RCC 7860 (cell line): ENCODE measurements at regions not wholly inside any gene's neighbourhood (a gene's known extent, or its start where the extent isn't known, plus 50 kb on each side); places are given as distances from the start of the nearest gene placed in this dataset.
"Not testable (repeated sequence)": the region's sequence is repeated elsewhere in the genome, so short reads cannot be mapped to it uniquely, and the experiment has no call there.

Experiments used
- DNase-seq: peaks from one replicate; pipeline ENCODE4 v3.0.0-alpha.2; 2015; ENCODE audit warnings: low spot score
- FAIRE-seq: peaks from 2 replicates; lab custom pipeline; 2012; peaks lifted over from hg19 to GRCh38; lab: Jason Lieb, UNC

GRCh38 chr12:73452672-73453469 is 1084.8 kb upstream of the ATXN7L3B start:
- FAIRE-seq: no peak
- DNase-seq: no peak

- FAIRE-seq (no peak), DNase-seq (no peak)
These were observed 1077.4 kb upstream of the ATXN7L3B start for GRCh38 chr12:73460212-73460611.

DNA sequence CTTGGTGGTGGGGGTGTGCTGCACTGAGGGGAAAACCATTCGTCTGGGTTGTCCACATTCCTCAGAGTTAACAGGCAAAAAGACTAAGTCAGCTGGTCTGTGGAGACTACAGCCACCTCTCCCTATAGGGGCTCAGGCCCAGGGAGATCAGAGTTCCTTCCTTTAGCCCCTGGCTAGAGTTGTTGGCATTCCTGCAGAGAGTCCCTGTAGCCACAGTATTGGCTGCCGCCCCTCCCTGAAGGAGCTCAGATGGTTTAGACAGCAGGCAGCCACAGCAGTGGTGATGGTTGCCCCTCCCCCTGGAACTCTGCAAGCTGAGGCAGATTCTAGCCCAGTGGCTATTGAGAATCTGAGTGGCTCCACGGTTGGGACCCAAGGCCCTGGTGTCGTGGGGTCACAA is 1072.5 kb upstream of the ATXN7L3B start:
- DNase-seq (no peak), FAIRE-seq (no peak)

DNA sequence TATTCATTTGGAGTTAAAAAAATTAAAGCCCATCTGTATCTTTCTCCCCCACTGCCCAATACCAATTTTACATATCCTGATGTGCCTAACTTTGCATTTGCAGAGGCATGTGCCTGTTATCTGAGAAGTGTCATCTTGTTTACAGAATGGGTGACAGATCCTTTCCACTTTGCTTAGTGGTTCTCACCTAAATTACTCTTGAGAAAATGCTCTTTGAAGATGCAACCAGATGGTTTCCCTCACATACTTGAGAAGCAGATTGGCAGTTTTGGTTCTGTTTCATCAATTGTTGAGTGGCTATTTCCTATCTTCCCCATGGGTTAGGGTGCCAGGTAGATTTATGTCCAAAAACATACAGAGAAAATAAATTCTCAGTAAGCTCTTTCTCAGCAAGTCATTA is 1051.4 kb upstream of the ATXN7L3B start:
- DNase-seq: no peak
- no peak for FAIRE-seq

DNA sequence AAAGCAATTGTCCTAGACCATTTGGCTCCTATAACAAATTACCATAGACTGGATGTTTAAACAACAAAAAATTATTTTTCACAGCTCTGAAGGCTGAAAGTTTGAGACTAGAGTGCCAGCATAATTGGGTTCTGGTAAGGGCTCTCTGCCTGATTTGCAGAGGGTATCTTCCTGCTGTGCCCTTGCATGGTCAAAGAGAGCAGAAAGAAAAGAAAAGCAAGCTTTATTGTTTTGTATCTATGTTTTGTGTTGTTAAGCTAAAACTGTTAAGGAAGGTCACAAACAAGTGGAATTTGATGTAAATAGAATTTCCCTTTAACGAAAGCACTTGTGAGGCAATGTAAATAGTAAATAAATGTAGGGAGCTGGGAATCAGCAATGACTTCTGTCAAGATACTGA is 1031.0 kb upstream of the ATXN7L3B start:
- FAIRE-seq: no peak
- DNase-seq: no peak

DNA sequence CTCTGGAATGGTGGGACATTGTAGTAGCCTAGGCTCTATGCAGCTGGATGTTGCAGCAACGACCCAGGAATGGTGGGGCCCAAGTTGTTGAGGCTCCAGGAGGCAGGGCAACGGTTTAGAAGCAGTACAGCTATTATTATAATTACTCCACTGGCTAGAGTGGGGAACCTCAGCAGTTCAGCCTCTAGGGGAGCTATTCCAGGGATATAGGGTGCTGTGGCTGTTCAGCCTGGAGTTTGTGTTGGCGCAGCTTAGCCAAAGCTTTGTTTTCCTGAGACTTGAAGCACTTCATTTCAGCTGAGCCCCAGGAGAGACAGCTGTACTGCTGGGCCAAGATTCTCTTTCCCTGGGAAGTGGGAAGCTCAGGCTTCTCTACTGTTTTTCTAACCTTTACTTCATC is 1023.0 kb upstream of the ATXN7L3B start:
- DNase-seq: no peak
- FAIRE-seq: no peak

GRCh38 chr12:73517859-73518258 is 1019.8 kb upstream of the ATXN7L3B start:
- no peak for DNase-seq
- FAIRE-seq: no peak

- FAIRE-seq (no peak), DNase-seq (no peak)
These were observed 1008.4 kb upstream of the ATXN7L3B start for GRCh38 chr12:73529231-73529630.

GRCh38 chr12:73529954-73530353 is 1007.7 kb upstream of the ATXN7L3B start:
- FAIRE-seq (no peak), DNase-seq (no peak)

DNA sequence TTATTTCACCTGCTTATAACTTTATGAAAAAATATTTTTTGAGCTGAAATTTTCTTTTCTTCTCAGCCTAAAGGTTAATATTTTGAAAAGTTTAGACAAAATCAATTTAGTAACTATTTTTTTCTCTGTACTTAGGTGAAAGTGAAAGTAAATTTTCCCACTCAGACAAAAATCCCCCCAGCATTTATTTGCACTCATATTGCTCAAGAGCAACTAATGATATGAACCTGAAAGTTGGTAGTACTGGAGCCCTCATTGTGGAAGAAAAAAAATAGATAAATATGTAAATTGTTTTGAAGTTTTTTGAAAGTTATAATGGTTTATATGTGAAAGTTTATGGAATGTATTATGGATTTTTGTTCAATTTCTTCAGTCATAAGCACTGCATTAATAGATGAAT is 1005.9 kb upstream of the ATXN7L3B start:
- FAIRE-seq (no peak), DNase-seq (no peak)

DNA sequence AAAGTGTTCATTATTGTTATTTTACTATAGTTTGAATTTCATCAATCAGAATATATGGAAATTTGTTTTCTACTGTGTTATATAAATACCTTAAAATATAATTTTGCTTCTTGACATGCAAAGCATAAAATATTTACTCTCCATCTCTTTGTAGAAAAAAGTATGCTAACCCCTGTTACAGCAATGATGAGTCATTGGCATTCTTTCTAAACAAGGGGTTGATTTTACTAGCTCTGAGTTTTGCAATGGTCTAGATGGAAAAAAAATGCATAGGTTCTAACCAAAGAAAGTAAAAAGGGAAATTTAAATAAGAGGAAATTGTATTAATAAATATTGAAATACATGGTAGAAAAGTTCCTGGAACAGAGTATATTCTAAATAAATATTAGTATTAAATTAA is 990.2 kb upstream of the ATXN7L3B start:
- DNase-seq (no peak), FAIRE-seq (no peak)

DNA sequence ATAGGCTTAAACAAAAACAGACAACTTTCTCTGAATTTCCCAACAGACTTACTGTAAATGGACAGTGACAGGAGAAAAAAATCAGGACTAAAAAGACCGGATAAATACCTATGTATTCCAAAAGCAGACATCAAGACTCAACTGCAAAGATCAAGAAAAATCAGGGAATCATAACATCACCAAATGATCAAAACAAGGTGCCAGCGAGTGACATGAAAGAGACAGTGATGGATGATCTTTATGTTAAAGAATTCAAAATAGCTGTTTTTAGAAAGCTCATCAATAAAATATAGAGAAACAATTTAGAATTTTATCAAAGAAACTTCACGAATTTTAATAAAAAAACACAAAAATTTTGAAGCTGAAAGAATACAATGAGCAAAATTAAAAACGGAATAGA is 952.5 kb upstream of the ATXN7L3B start:
- no peak for FAIRE-seq
- no peak for DNase-seq

GRCh38 chr12:73589220-73589619 is 948.4 kb upstream of the ATXN7L3B start:
- FAIRE-seq: no peak

GRCh38 chr12:73598626-73599025 is 939.0 kb upstream of the ATXN7L3B start:
- FAIRE-seq (no peak), DNase-seq (no peak)

More at GRCh38 chr12:73589220-73589619, 948.4 kb upstream of the ATXN7L3B start:
- no peak for DNase-seq

DNA sequence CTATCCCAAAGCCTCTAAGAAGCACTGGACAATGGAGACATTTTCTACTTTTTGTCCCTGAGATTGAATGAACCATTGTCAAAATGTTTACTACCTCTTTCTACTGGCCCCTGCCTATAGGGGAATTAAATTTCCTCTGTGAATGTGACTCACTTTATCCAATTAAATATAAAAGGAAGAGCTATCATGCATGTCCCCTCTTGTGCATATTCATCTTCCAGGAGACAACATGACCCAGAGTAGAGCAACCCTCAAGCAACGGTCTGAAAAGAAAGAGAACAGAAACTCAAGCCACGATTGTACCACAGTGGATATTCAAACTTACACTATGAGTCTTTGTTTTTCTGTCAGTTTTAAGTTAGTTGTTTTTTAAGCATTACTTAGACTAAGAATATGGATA is 938.4 kb upstream of the ATXN7L3B start:
- DNase-seq (no peak), FAIRE-seq (no peak)

GRCh38 chr12:73605925-73606324 is 931.7 kb upstream of the ATXN7L3B start:
- not testable (repeated sequence) for FAIRE-seq, DNase-seq

GRCh38 chr12:73612551-73612950 is 925.1 kb upstream of the ATXN7L3B start:
- no peak for FAIRE-seq
- no peak for DNase-seq

DNA sequence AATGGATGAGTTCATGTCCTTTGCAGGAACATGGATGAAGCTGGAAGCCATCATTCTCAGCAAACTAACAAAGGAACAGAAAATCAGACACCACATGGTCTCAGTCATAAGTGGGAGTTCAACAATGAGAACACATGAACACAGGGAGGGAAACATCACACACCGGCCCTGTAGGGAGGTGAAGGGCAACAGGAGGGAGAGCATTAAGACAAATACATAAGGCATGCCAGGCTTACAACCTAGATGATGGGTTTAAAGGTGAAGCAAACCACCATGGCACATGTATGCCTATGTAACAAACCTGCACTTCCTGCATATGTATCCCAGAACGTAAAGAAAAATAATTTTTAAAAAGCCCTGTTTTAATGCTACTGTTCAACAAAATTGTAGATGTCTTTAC is 914.2 kb upstream of the ATXN7L3B start:
- DNase-seq (no peak), FAIRE-seq (no peak)

DNA sequence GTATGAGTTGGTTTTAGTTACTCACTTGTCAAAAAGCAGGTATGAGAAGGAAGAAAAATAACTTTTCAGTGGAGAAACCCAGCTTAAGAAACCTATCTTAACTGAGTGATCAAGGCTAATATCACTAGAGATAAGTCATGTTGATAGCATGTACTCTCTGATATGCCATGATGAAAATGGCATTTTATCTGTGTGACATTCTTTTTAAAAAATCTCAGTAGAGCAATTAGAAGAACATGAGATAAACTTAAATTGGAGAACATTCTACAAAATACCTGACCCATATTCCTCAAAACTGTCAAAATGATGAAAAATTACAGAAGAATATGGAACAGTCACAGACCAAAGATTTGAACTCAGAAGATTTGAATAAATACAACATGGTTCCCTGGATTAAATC is 912.4 kb upstream of the ATXN7L3B start:
- FAIRE-seq (no peak), DNase-seq (no peak)

DNA sequence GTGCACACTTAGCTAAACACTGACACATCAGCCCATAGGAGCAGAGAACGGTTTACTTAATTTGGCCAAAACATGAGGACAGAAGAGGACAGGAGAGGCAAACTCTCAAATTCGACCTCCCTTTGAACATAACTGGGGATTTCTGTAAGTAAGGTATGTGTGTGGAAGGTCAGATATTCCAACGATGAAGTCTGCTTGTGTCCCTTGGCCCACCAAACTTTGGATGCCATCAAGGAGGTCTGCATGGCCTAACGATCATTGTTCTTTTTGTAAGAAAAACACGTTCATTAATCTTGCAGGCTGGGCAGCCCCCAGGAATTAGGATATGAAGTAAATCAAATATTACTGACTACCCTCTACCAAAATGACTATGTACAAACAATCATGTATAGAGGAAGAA is 908.5 kb upstream of the ATXN7L3B start:
- DNase-seq (no peak), FAIRE-seq (no peak)

DNA sequence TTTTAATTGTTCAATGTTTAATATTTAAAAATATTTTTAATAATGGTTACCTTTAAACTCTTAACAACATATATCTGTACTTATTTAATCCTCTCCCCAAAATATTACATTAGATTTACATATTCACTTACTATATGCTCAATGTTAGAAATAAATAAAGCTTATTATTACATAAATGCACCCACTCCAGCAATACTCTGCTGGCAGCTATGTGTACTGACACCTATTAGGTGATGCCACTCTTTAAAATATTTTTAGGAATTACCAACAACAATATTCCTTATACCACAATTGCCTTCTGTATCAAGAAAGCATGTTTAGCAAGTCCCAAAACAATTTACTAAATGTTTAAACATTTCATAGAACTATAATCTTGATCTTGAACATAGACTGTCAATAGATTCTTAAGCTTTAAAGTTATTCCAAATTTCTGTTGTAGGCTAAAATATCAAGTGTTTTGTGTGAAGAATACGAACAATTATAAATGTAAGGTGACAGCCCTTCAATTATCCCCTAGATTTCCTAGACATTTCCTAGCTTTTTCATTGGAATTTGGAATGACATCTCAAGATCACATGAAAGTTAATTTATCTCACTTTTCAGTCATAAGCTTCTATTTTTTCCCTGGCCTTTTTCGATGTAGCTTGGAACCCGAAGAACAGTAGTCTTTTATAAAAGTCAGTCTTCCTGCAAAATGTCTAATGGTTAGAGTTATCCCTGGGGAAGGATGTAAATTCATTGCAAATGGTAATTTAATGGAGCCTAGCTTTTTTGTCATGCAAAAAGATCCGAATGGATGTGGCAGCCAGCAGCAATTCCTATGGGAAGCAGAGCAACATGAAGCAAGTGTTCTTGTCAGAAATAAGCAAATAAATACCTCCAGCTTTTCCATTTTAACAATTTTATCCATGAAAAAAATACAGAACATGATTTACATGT is 907.5 kb upstream of the ATXN7L3B start:
- no peak for FAIRE-seq
- no peak for DNase-seq

GRCh38 chr12:73632191-73632590 is 905.4 kb upstream of the ATXN7L3B start:
- DNase-seq (no peak), FAIRE-seq (no peak)
